Skin of body (tissue), 1 donor: ENCODE measurements at regions not wholly inside any gene's neighbourhood (a gene's known extent, or its start where the extent isn't known, plus 50 kb on each side); places are given as distances from the start of the nearest gene placed in this dataset.

Source experiments
- DNase-seq: peaks from one replicate; lab custom pipeline; 2025; lab: John Stamatoyannopoulos, UW

DNA sequence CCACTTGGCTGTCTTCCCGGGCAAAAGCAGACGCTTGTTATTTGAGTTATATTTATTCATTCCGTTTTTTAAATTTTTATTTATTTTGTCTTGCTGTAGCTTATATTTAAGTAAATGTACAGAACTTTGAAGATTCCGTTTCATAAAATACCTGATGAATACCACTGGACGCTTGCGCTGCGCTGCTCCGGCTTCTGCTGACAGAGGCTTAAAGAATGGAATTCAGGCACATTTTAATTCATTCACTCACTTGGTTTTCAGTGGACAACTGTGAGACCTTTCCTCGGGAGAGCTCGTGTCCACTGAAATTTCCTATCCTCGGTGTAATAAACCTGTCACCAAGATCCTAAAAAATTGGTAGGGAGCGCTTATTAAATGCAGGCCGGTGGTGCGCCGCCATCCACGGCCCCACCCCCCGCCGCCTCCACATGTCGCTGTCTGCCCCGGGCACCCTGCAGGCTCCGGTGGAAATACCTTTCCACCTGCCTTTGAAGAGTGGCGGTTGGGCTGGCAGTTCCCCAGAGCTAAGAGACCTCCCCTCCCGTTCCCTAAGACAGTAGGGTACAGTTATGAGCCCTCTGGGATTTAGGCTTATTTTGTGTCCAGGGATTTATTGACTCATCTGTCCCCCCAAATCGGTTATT, 62.5 kb upstream of the UBE2E1 start:
- DNase-seq, result no peak

DNA sequence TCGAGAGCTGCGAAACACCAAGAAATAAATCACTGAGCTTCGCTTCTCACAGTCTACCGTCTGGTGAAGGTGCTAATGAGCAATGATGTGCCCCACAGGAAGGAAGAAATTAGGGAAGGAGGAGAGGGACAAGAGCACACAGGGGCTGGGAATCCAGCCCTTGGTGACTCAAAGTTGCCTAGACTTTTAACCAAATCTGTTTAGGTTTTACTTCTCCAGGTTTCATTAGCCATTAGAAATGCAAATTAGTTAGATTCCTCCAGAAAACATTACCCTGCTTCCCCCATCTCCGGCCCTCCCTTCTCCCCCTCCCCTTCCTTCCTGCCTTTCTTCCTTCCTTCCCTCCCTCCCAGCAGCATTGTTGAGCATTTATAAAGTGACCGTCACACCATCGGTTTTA, 59.3 kb upstream of the UBE2E1 start:
- DNase-seq, result no peak

DNA sequence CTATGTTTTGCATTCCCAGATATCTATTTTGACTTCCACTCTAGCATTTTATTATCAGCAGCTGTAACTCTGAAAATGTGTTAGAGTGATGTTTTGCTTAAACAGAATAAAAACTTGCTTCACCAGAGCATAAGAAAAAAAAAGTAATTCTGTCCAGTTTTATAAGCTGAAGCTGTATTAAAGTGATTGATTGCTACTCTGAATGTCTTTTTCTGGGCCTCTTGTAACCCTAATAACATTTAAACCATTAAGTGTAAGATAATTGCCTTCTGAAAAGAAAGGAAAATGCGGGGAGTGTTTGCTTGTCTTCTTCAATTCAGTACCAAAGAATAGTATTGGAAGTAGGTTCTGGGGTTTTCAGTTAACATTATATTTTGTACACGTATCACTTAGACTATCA, 57.9 kb upstream of the UBE2E1 start:
- no peak for DNase-seq

DNA sequence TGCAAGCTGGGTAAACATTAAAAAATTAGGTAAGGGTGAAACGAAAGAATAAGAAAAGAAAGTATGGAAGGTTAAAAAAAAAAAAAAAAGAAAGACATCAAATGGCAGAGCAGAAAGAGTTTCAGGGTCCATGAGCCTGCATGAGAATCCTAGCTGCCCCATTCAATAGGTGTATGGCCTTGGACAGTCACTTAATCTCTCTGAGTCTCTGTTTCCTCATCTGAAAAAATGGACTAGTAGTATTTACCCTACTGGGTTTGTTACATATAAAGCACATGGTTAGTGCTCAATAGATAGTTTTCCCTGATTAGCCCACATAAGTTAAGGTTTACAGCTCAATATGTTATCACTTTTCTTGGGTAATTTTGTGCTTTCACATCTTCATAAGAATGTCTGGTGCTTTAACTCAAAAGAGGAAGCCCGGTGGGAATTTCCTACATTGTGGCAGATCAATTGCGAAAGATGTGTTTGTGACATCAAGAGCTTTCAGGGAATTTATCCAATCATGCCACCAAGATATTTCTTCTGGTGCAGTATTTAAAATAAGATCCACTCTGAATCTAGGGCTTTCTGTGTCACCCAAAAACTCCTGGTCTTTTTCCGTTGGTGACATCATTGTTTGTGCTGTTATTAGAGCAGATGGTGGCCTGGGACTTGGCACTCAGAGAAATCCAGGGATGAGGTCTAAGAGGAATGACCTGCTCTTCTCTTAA, 57.2 kb upstream of the UBE2E1 start:
- DNase-seq, result no peak

DNA sequence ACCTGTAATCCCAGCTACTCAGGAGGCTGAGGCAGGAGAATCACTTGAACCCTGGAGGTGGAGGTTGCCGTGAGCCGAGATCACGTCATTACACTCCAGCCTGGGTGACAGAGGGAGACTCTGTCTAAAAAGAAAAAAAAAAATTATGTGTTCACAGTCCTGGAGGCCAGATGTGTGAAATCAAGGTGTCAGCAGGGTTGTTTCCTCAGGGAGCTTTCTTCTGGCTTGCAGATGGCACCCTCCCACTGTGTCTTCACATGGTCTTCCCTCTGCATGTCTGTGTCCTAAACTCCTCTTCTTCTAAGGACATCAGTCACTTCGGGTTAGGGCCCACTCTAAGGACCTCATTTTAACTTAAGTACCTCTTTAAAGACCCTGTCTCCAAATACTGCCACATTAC, 56.1 kb upstream of the UBE2E1 start:
- no peak for DNase-seq

DNA sequence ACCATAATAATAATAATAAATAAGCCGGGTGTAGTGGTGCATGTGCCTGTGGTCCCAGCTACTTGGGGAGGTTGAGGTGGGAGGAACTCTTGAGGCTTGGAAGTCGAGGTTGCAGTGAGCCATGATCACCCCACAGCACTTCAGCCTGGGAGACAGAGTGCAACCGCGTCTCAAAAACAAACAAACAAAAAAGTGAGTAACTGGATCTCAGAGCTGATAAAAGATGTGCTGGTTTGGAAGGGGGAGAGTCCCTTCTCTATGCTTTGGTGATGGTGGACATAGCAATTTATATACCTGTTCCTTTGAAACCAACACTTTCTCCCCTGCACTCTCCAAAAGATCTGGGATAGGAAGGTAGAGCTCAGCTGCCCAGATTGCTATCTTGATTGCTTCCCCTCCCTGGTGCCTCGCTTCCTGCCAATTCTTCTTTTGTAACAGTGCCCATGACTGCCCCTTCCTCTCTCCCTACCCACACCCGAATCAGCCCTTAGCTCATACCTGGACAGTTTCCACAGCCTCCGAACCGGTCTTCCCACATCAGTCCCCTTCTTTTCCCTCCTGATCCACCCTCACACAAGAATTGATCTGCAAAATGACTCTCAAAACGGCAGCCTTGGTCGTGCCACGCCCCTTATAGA, 55.1 kb upstream of the UBE2E1 start:
- DNase-seq, result no peak

DNA sequence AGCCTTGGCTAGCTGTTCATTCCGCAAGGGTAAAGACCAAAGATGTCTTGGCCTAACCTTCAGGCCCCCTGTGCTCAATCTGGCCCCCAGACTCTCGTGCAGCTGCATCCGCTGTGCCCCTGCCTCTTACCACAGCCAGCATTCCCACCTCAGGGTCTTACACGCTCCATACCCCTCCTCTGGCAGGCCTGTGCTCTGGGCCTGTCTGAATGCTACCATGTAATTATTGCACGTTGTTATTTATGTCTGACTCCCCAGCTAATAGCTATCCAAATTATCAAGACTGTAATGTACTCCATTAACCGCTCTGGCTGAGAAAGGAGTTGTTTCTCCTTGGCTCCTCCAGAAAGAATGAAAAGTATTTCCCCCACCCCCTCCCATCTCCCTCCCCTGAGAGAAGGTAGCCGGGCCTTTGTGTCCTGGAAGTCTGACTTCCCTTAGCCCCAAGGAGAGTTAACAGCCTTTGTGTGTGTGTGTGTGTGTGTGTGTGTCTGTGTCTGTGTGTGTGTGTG, 54.5 kb upstream of the UBE2E1 start:
- DNase-seq, result no peak

DNA sequence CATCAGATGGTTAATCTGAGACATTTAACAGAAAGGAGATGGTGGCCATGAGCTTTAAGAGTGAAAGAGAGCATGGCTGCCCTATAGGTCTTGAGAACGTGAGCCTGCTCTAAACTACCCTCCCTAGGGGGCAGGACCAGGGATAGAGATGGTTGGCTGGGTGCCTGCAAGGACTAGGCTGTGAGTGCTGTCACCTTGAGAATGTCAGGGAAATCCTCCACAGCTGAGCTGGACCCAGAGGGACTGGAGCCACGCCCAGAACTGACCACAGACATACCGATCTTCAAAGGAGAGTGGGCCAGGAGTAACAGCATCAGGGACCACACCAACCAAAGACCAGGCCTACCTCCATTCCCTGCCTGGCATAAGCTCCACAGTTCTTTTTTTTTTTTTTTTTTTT, 53.6 kb upstream of the UBE2E1 start:
- DNase-seq, result no peak

DNA sequence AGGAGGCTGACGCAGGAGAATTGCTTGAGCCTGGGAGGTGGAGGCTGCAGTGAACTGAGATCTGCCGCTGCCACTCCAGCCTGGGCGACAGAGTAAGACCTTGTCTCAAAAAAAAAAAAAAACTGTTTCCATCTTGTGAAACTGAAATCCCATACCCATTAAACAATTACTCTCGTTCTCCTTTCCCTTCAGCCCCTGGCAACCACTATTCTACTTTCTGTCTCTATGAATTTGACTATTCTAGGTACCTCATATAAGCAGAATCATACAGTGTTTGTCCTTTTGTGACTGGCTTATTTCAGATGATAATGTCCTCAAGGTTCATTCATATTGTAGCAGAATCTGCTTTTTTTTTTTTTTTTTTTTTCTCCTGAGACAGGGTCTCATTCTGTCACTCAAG, 51.5 kb upstream of the UBE2E1 start:
- no peak for DNase-seq
